ENCODE measurements at regions not wholly inside any gene's neighbourhood (a gene's known extent, or its start where the extent isn't known, plus 50 kb on each side); places are given as distances from the start of the nearest gene placed in this dataset.

- TF ChIP-seq CTCF (IDR thresholded peaks at IDR 0.05; ENCODE audit: extremely low read depth in 1 of 2, insufficient read depth in 1 of 2, low read depth in 1 of 2, low read length in 2 of 2), result no peak
- TF ChIP-seq POLR2A (IDR thresholded peaks at IDR 0.05; ENCODE audit: low read depth, low read length), result no peak
- no peak for TF ChIP-seq POLR2AphosphoS5 (IDR thresholded peaks at IDR 0.05; ENCODE audit: insufficient read depth, low read depth, low read length)
- TF ChIP-seq FOS (IDR thresholded peaks at IDR 0.05; ENCODE audit: borderline replicate concordance, insufficient read depth, low read length), result no peak
- no peak for TF ChIP-seq MAX (IDR thresholded peaks at IDR 0.05; ENCODE audit: insufficient read depth, insufficient read length)
- no peak for TF ChIP-seq EZH2 (IDR thresholded peaks at IDR 0.05; ENCODE audit: borderline replicate concordance, low read depth, low read length, severe bottlenecking)
Measured at GRCh38 chr5:91534332-91534731, 151.2 kb upstream of the ARRDC3 start.

Measured in endothelial cell of umbilical vein (primary cell).